ENCODE measurements at regions not wholly inside any gene's neighbourhood (a gene's known extent, or its start where the extent isn't known, plus 50 kb on each side); places are given as distances from the start of the nearest gene placed in this dataset.

DNA sequence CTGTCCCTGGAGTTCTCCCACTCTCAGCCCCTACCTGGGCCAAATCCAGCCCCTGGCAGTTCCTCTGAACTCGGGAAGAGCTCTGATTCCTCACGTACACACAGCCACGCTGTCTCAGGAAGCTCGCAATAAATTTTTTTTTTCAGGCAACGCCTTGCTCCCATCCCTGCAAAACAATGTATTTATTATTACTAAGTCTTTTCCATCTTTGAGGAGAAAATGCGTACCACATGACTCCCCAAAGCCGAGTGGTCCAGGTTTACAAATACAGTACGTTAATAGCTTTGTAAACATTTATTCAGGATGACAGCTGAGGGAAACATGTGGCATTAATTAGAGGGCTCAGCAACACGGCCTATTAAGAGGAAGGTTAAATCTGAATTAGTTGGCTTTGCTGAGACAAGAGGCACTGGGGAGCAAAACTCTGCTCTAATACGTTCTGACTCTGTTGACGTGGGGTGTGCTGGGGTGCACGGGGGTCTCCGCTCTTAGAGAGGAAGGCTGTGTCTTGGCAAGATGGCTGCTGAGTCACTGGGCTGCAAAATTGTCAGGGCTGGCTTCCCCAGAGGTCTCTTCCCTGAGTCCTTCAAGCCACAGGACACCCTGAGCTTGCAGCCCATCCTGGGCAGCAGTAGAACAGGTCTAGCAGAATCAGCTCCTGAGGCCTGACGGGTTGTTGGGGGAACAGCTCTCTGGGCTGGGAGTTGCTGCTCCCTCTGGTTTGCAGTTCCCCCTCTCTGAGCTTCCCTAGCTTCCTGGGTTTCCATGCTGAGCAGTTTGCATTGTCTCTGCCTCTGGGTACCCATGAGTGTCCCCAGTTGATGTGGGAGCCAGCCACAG, 185.2 kb upstream of the TBX3 start:
- Mint-ChIP-seq H3K27me3 (ENCODE audit: low read depth in 3 of 3) (peaks cover 0 to 5% (median 0%) of the 10 kb centered on the region in 3 donors), H3K36me3 (no peaks in the 10 kb centered on the region), H3K27ac (no peak overlapping the region), H3K4me3 (no peak overlapping the region), H3K9me3 (peaks cover 0 to 12% (median 5%) of the 10 kb centered on the region in 6 donors), H3K4me1 (no peaks in the 10 kb centered on the region)
- no peak for DNase-seq

DNA sequence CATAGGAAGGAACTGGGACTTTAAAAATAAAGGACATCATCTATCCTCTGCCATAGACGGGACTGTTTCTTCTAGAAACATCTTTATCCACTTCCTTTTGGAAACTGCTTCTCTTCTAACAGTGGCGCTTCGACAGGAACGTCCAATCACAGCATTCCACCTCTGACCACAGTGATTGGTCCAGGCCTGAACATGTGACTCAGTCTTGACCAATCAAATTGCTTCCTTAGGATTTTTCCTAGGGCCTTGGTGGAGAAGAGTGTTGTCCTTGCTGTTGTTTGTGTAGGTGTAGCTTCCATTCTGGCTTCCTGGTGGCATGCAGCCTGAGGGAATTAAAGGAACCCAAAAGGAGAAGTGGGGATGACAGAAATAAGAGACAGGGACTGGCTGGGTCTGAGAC, 182.4 kb upstream of the TBX3 start:
- H3K27ac Mint-ChIP-seq = no peak overlapping the region
- H3K27me3 Mint-ChIP-seq (ENCODE audit: low read depth in 3 of 3) = peaks cover 0 to 7% (median 0%) of the 10 kb centered on the region in 3 donors
- H3K36me3 Mint-ChIP-seq = no peaks in the 10 kb centered on the region
- H3K4me1 Mint-ChIP-seq = no peaks in the 10 kb centered on the region
- peaks cover 0 to 20% (median 8%) of the 10 kb centered on the region in 6 donors for H3K9me3 Mint-ChIP-seq
- H3K4me3 Mint-ChIP-seq = no peak overlapping the region
- DNase-seq = no peak

DNA sequence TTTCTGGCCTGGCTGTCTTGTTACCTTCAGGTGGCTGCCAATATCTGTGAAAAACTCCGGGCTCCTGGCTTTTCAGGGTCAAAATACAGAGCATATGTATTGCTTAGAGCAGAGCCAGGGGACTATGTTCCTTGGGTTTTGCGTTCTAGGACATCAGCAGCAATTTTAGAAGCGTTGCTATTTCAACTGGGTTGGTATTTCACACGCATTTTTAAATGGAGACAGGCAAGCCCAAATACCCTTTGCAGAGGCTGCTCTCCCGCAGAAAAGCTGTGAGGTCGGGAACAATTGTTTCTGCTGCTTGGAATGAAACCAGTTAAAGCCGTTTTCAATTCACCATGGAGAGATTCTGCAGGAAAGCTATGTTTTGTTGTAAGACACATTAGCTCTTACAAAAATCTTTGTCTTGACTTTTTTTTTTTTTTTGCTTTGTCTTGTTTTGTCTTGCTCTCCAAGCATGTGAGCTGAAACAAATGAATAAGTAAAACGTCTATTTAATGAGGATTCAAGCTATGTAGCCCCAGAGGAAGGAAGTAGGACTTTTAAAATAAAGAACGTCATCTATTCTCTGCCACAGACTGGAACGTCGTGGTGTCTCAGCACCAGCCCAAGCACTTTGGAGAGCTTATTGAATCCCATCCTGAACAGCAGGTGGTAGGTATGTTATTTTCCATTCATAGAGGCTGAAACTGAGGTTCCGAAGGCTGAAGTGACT, 181.0 kb upstream of the TBX3 start:
- Mint-ChIP-seq H3K36me3 (no peaks in the 10 kb centered on the region), H3K27ac (no peak overlapping the region), H3K27me3 (ENCODE audit: low read depth in 3 of 3) (peaks cover 0 to 7% (median 0%) of the 10 kb centered on the region in 3 donors), H3K9me3 (peaks cover 0 to 22% (median 11%) of the 10 kb centered on the region in 6 donors), H3K4me3 (no peak overlapping the region), H3K4me1 (no peaks in the 10 kb centered on the region)
- no peak for DNase-seq

DNA sequence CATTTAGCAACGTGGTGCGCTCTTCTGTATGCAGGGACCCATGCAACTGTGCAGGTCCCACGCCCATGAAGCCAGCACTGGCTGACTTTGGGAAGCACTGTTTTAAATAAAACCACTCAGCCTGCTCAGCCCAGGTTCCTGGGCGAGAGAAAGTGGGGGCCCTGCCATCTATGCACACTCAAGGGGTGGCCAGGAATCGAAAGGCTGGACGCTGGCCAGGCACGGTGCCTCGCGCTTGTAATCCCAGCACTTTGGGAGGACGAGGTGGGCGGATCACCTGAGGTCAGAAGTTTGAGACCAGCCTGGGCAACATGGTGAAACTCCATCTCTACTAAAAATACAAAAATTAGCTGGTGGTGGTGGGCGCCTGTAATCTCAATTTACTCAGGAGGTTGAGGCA, 179.9 kb upstream of the TBX3 start:
- DNase-seq = no peak
- Mint-ChIP-seq H3K4me3 (no peak overlapping the region), H3K9me3 (peaks cover 0 to 22% (median 11%) of the 10 kb centered on the region in 6 donors), H3K36me3 (no peaks in the 10 kb centered on the region), H3K27ac (no peak overlapping the region), H3K4me1 (no peaks in the 10 kb centered on the region), H3K27me3 (ENCODE audit: low read depth in 3 of 3) (peaks cover 0 to 7% (median 0%) of the 10 kb centered on the region in 3 donors)

DNA sequence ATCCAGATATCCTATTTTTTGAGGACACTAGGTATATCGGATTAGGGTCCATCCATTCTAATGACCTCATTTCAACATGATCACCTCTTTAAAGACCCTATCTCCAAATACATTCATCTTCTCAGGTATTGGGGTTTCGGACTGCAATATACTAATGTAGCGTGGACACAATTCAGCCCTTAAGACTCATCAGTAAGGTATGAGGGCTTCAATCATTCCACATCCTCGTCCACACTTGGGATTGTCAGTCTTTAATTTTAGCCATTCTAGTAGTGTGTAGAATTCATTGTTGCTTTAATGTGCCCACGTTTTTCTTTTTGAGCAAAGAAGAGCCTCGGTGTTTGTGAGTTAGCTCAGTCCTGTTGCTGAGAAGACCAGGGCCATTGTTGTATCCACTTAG, 177.0 kb upstream of the TBX3 start:
- DNase-seq = no peak
- H3K27me3 Mint-ChIP-seq (ENCODE audit: low read depth in 3 of 3) = peaks cover 0 to 8% (median 0%) of the 10 kb centered on the region in 3 donors
- H3K36me3 Mint-ChIP-seq = no peaks in the 10 kb centered on the region
- peaks cover 3 to 16% (median 10%) of the 10 kb centered on the region in 6 donors for H3K9me3 Mint-ChIP-seq
- no peaks in the 10 kb centered on the region for H3K4me1 Mint-ChIP-seq
- no peak overlapping the region for H3K27ac Mint-ChIP-seq
- H3K4me3 Mint-ChIP-seq = no peak overlapping the region

DNA sequence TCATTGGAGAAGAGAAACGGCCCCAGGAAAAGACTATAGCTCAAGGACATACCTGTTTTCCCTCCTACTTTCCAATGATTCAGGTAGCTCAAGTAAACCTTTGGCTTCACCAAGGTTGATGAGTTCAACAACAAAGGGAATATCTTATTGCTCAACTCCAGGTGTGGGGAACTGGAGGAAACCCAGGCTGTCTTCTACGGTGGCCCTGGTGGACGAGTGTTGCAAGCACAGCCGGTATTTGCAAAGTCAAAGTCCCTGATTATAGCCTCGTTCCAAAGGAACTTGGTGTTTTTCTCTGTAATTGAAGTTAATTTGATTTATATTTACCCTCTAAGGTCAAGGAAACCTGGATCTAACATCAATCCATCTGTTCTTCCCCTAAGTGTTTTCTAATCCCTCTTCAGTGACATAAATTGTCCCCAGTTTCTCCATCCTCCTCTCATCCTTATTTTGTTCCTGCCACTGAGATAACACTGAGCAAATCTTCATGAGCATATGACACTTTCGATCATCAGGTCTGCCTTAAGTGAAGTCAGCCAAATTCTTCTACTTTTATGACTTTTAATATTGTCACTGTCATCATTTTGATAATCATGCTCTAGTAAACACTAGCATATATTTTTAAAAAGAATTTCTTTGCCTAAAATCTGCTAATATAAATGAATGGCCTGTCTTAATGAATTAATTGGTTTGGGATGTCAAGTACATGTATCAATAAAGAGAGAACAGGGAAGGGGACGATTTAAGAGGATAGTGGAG, 174.6 kb upstream of the TBX3 start:
- H3K9me3 Mint-ChIP-seq = peaks cover 3 to 15% (median 7%) of the 10 kb centered on the region in 6 donors
- no peaks in the 10 kb centered on the region for H3K36me3 Mint-ChIP-seq
- no peak for DNase-seq
- H3K4me1 Mint-ChIP-seq = no peaks in the 10 kb centered on the region
- H3K4me3 Mint-ChIP-seq = no peak overlapping the region
- H3K27ac Mint-ChIP-seq = no peak overlapping the region
- H3K27me3 Mint-ChIP-seq (ENCODE audit: low read depth in 3 of 3) = peaks cover 0 to 4% (median 0%) of the 10 kb centered on the region in 3 donors

DNA sequence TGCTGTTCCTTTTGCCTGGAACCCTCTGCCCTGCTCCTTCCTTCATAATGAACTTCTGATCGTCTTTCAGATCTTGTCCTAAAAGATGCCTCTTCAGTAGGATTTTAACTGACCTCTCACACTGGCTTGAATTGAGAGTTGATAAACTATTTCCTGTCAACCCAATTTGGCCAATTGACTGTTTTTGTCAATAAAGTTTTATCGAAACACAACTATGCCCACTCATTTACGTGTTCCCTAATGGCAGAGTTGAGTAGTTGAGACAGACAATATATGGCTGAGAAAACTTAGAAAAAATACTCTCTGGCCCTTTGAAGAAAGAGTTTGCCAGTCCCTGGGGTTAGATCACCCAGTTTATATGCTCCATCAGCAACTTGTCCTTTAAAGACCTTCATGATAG, 171.7 kb upstream of the TBX3 start:
- peaks cover 0 to 3% (median 2%) of the 10 kb centered on the region in 3 donors for H3K27me3 Mint-ChIP-seq (ENCODE audit: low read depth in 3 of 3)
- peaks cover 0 to 11% (median 7%) of the 10 kb centered on the region in 6 donors for H3K9me3 Mint-ChIP-seq
- no peak overlapping the region for H3K4me3 Mint-ChIP-seq
- no peaks in the 10 kb centered on the region for H3K4me1 Mint-ChIP-seq
- no peaks in the 10 kb centered on the region for H3K36me3 Mint-ChIP-seq
- no peak overlapping the region for H3K27ac Mint-ChIP-seq
- no peak for DNase-seq

DNA sequence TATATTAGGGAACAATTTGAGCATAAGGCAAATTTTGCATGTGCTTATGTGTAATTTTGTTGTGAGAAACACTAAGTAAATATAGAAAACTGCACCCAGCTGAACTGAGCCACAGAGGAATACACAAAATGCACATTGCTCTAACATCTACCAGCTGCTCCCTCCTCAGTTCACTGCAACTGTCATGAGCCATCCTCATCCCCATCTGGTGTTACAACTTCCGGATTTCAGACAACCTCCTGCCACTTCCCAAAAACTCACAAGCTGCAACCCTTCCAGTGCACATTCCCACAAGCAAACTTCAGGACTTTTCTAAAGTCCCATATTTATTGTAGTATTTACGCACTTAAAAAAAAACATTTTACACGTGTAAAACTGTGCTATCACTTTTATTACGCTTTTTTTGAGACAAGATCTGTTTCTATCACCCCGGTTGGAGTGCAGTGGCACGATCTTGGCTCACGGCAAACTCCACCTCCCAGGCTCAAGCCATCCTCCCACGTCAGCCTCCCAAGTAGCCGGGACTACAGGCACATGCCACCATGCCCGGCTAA, 169.1 kb upstream of the TBX3 start:
- Mint-ChIP-seq H3K9me3 (peaks cover 0 to 16% (median 5%) of the 10 kb centered on the region in 6 donors), H3K27ac (no peak overlapping the region), H3K4me3 (no peak overlapping the region), H3K36me3 (no peaks in the 10 kb centered on the region), H3K4me1 (no peaks in the 10 kb centered on the region), H3K27me3 (ENCODE audit: low read depth in 3 of 3) (peaks cover 0 to 3% (median 2%) of the 10 kb centered on the region in 3 donors)
- DNase-seq = no peak

DNA sequence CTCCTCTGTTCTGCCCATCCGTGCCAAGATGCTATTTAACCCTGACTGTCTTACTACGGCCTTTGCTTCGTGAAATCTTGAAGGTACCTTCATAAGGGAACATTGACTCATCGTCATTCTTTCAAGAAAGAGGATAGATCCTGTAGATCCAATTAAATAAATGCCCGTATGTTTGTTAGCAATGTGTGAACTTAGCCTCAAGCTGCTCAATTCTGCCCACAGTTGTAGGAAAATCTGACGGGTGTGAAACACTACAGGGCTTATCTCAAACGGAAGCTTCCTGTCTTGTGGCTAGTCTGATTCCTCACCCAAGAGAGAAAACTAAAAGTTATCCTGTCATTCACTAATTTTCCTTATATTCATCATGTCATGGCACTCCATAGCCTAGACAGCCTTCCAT, 168.0 kb upstream of the TBX3 start:
- no peak overlapping the region for H3K4me3 Mint-ChIP-seq
- peaks cover 0 to 3% (median 2%) of the 10 kb centered on the region in 3 donors for H3K27me3 Mint-ChIP-seq (ENCODE audit: low read depth in 3 of 3)
- no peaks in the 10 kb centered on the region for H3K36me3 Mint-ChIP-seq
- H3K9me3 Mint-ChIP-seq = peaks cover 0 to 16% (median 4%) of the 10 kb centered on the region in 6 donors
- no peaks in the 10 kb centered on the region for H3K4me1 Mint-ChIP-seq
- H3K27ac Mint-ChIP-seq = no peak overlapping the region
- DNase-seq = no peak

DNA sequence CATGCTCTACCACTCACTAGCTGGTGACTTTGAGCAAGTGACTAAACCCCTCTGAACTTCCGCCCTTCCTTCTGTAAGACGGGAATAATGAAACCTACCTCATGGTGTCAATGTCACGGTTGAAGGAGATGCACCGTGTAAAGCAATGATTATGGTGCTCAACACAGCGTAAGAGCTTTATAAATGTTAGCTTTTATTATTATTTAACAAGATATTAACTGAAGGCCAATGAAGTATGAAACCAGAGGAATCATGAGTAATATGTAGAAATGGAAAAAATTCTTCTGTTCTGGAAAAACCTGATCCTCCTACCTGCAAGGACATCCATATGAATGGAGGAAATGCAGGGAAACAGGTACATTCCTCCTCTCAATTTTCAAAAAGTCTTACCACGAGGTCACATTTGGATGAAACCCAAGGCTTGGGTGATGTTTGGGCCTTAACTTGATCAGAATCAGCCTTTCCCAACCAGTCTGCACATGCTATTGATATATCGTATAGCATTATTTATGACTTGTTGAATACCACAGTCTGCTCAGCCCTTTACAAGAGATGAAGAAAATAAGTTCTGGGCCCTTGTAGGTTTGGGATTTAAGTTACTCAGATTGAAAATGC, 166.8 kb upstream of the TBX3 start:
- peaks cover 1 to 3% (median 2%) of the 10 kb centered on the region in 3 donors for H3K27me3 Mint-ChIP-seq (ENCODE audit: low read depth in 3 of 3)
- H3K9me3 Mint-ChIP-seq = peaks cover 0 to 14% (median 4%) of the 10 kb centered on the region in 6 donors
- no peaks in the 10 kb centered on the region for H3K4me1 Mint-ChIP-seq
- H3K36me3 Mint-ChIP-seq = no peaks in the 10 kb centered on the region
- H3K27ac Mint-ChIP-seq = no peak overlapping the region
- DNase-seq = no peak
- H3K4me3 Mint-ChIP-seq = no peak overlapping the region

DNA sequence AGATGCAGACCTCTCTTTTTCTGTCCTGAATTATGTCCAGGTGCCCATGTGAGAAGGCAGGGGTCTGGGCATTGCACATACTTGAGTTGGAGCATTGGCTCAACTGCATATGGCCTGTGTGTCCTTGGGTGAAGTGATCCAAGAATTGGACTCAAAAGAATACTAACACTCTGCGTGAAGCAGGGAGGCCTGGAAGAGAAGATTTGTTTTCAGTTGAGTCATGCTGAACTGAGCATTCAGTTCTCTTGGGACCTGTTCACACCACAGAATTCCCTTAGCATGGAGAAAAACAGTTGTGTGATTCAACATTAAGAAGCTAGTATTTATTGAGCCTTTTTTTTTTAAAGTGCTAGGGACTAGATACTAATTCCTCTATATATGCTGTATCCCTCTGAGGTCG, 164.7 kb upstream of the TBX3 start:
- Mint-ChIP-seq H3K27me3 (ENCODE audit: low read depth in 3 of 3) (peaks cover 1 to 3% (median 2%) of the 10 kb centered on the region in 3 donors), H3K27ac (no peak overlapping the region), H3K36me3 (no peaks in the 10 kb centered on the region), H3K4me1 (no peaks in the 10 kb centered on the region), H3K4me3 (no peak overlapping the region), H3K9me3 (peaks cover 0 to 12% (median 4%) of the 10 kb centered on the region in 6 donors)
- no peak for DNase-seq

DNA sequence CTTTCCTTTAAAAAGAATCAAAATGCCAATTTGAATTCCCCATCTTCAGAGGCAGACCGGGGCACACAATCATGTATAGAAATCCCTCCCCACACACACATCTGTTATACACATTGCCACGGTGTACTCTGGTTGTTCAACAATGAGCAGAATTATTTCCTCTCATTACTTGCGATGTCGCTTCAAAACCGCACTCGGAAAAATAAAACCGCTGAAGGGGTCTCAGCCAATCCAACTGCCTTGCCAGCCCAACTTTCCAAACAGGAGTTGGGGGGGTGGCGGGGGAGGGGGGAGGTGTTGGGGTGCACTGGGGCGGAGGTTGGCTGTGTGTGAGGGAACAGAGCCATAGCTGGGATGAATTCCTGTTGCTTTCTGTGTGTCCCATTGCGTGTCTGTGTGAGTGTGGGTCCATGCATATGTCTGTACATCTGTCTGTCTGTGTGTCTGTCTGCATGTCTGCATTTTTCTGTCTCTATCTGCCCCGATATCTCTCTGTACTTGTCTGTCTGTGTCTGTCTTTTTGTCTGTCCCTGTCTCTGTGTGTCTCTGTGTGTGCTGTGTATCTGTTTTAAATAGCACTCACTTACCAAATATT, 163.6 kb upstream of the TBX3 start:
- no peak overlapping the region for H3K4me3 Mint-ChIP-seq
- no peaks in the 10 kb centered on the region for H3K4me1 Mint-ChIP-seq
- no peak for DNase-seq
- H3K9me3 Mint-ChIP-seq = peaks cover 0 to 6% (median 3%) of the 10 kb centered on the region in 6 donors
- H3K27me3 Mint-ChIP-seq (ENCODE audit: low read depth in 3 of 3) = peaks cover 0 to 2% (median 1%) of the 10 kb centered on the region in 3 donors
- no peaks in the 10 kb centered on the region for H3K36me3 Mint-ChIP-seq
- H3K27ac Mint-ChIP-seq = no peak overlapping the region

DNA sequence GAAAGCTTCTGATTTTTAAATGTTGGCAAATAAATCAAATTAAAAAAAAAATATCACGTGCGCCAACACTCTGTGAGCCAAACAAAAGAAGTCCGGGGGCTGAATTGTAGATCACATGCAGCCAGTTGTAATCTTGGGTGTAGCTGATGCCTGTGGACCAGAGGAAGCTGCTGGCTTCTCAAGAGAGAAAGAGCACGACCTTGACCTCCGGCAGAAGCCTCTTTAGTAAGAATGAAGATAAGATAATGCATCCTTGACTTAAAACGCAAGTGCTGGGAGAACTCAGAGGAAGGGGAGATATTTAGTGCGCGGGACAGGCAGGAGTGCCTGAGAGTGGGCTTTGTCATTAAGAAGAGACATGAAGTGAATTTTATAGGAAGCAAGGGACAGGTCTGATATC, 162.8 kb upstream of the TBX3 start:
- no peak for DNase-seq
- no peaks in the 10 kb centered on the region for H3K36me3 Mint-ChIP-seq
- H3K9me3 Mint-ChIP-seq = peaks cover 0 to 6% (median 3%) of the 10 kb centered on the region in 6 donors
- H3K27me3 Mint-ChIP-seq (ENCODE audit: low read depth in 3 of 3) = peaks cover 0 to 2% (median 1%) of the 10 kb centered on the region in 3 donors
- no peaks in the 10 kb centered on the region for H3K4me1 Mint-ChIP-seq
- H3K27ac Mint-ChIP-seq = no peak overlapping the region
- no peak overlapping the region for H3K4me3 Mint-ChIP-seq
